Stomach (tissue), 8 donors: ENCODE measurements at regions not wholly inside any gene's neighbourhood (a gene's known extent, or its start where the extent isn't known, plus 50 kb on each side); places are given as distances from the start of the nearest gene placed in this dataset.

Source experiments
- DNase-seq, 2 donors: peaks; one replicate each; pipeline versions ENCODE4 v3.0.0 to v3.0.0-alpha.2; 2013 to 2019
- H3K27ac ChIP-seq, 5 donors: fragments of 200-600 bp in 4 of 5; sonication (generic) in 4 of 5; one replicate each; pipeline ENCODE4 v1.5.1; 2013 to 2019; ENCODE audit warnings: mild to moderate bottlenecking in 1 of 5, moderate library complexity in 1 of 5
- H3K27me3 ChIP-seq, 3 donors: fragments of 200-600 bp; sonication (generic); one replicate each; pipeline ENCODE4 v1.5.1; 2017 to 2019; ENCODE audit warnings: mixed run types in 1 of 3
- H3K36me3 ChIP-seq, 4 donors: fragments of 200-600 bp; sonication (generic); 1 replicate in 3 of 4; 2 replicates in 1 of 4; pipeline ENCODE4 v1.5.1; 2016 to 2019
- H3K4me1 ChIP-seq, 4 donors: fragments of 200-600 bp; sonication (generic); one replicate each; pipeline ENCODE4 v1.5.1; 2016 to 2019
- H3K4me3 ChIP-seq, 4 donors: fragments of 200-600 bp; sonication (generic) in 3 of 4; one replicate each; pipeline ENCODE4 v1.5.1; 2016 to 2019; ENCODE audit warnings: mild to moderate bottlenecking in 1 of 4
- H3K9me3 ChIP-seq, 4 donors: fragments of 200-600 bp; sonication (generic); one replicate each; pipeline ENCODE4 v1.5.1; 2016 to 2019
- CTCF ChIP-seq, 7 experiments: fragments of 450-650 bp in 4 of 7; fragments of 200-600 bp in 3 of 7; sonication (generic) in 3 of 7; IDR thresholded peaks; one replicate each; pipeline ENCODE4 v1.5.1; 2016 to 2019; ENCODE audit warnings: antibody characterized with exemption in 7 of 7, control low read depth in 2 of 7, mild to moderate bottlenecking in 1 of 7
- EP300 ChIP-seq: sonication (generic); formaldehyde crosslinking; IDR thresholded peaks from one replicate; pipeline ENCODE4 v1.6.1; 2017; ENCODE audit warnings: antibody characterized with exemption
- POLR2A ChIP-seq, 4 donors: fragments of 450-650 bp; IDR thresholded peaks; one replicate each; pipeline ENCODE4 v1.6.1; 2016; ENCODE audit warnings: antibody characterized with exemption in 4 of 4, control low read depth in 2 of 4, mild to moderate bottlenecking in 1 of 4, moderate library complexity in 1 of 4
- POLR2AphosphoS5 ChIP-seq, 3 donors: sonication (generic); formaldehyde crosslinking; IDR thresholded peaks; one replicate each; pipeline ENCODE4 v1.6.1; 2016; ENCODE audit warnings: antibody characterized with exemption in 3 of 3
- WGBS, 5 donors: extraction: QIAGEN DNeasy Blood & Tissue Kit in 3 of 5; methylation state at CpG; one replicate each; pipeline versions ENCODE4 v1.1.5 to v1.1.7; 2013 to 2018; 5-methylcytosine and 5-hydroxymethylcytosine counted together
- intact Hi-C: fragments of 100-400 bp; cut with DNase I; formaldehyde crosslinking; loops from one replicate; pipeline ENCODE4 v1.15.1; 2023; ENCODE audit warnings: low total_unique reads
- donor health status: healthy with polysubstance abuse.
- donor health status: Bipolar disorder and iron deficiency.
- donor health status: healthy.

DNA sequence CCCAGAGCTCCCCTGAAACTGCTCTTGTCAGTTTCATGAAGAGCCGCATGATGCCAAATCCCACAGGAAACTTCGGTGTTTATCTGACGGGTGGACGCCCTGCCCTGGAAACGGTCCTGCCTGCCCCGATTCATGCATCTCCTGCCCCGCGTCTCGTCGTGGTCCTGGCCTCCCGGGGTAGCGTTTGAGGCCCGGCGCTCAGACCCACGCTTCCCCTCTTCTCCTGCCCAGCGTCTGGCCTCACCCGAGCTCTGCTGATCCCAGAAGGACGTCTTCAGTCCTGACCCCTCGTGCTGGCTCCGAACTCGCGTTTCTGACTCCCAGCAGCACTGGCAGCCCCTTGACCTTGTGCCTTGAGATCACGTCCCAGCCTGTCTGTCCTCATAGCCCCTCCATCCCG, 180.5 kb downstream of the TMEM18 start:
- H3K4me3 ChIP-seq: no peak overlapping the region
- intact Hi-C loops: no loop called here
- no peaks in the 10 kb centered on the region for H3K4me1 ChIP-seq
- H3K27ac ChIP-seq: no peak overlapping the region
- H3K9me3 ChIP-seq: no peaks in the 10 kb centered on the region
- WGBS, 5 donors: 82 to 89% (median 85%) methylated on average over 23 to 24 of the region's 24 CpGs
- no peak for DNase-seq
- TF ChIP-seq EP300 (no peak), POLR2AphosphoS5 (IDR thresholded peaks at IDR 0.05) (no peak), CTCF (IDR thresholded peaks at IDR 0.05) (no peak), POLR2A (IDR thresholded peaks at IDR 0.05) (no peak)
- no peaks in the 10 kb centered on the region for H3K36me3 ChIP-seq
- H3K27me3 ChIP-seq: peaks cover 0 to 22% (median 0%) of the 10 kb centered on the region in 3 donors

DNA sequence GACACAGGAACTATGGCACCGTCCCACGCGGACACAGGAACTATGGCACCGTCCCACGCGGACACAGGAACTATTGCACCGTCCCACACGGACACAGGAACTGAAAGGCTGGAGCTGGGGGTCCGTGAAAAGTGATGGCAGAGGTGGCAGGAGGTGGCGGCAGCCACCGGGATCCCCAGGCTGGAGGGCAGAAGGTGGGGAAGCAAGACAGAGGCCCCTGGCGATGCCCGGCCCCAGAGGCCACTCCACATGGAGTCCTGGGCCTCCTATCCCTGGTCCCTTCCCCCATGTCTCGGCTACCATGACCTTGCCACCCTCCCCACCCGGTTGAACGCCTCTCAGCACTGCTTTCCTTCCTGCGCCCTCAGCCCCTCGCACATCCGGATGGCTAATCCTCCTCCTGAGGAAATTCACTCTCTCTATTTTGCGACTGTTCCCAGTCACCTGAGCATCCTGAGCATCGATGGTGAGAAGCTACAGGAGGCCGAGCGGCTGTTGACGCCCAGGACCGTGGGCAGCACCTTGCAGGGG, 181.4 kb downstream of the TMEM18 start:
- DNase-seq: no peak
- no peak for TF ChIP-seq POLR2A (IDR thresholded peaks at IDR 0.05)
- TF ChIP-seq CTCF (IDR thresholded peaks at IDR 0.05): no peak
- TF ChIP-seq EP300: no peak
- no peak for TF ChIP-seq POLR2AphosphoS5 (IDR thresholded peaks at IDR 0.05)
- peaks cover 0 to 22% (median 0%) of the 10 kb centered on the region in 3 donors for H3K27me3 ChIP-seq
- WGBS, 5 donors: 84 to 92% (median 90%) methylated on average over 17 to 25 of the region's 25 CpGs
- intact Hi-C loops: no loop called here
- H3K4me3 ChIP-seq: no peak overlapping the region
- no peak overlapping the region for H3K27ac ChIP-seq
- no peaks in the 10 kb centered on the region for H3K36me3 ChIP-seq
- H3K4me1 ChIP-seq: no peaks in the 10 kb centered on the region
- H3K9me3 ChIP-seq: no peaks in the 10 kb centered on the region

DNA sequence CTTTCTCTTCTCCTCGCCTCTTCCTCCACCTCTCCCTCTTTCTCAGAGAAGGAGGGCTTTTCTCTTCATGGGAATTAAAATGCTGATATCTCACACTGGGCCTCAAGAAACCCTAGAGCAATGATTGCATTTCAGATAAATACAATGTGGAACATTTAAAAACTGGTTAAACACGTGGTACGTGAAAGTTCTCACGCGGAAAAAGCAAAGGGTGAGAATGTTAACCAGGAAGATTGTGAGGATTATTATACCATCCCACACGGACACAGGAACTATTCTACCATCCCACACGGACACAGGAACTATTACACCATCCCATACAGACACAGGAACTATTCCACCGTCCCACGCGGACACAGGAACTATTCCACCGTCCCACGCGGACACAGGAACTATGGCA, 182.4 kb downstream of the TMEM18 start:
- no peak overlapping the region for H3K4me3 ChIP-seq
- intact Hi-C loops: no loop called here
- TF ChIP-seq CTCF (IDR thresholded peaks at IDR 0.05) (no peak), EP300 (no peak)
- H3K27me3 ChIP-seq: peaks cover 0 to 15% (median 0%) of the 10 kb centered on the region in 3 donors
- DNase-seq: no peak
- no peaks in the 10 kb centered on the region for H3K4me1 ChIP-seq
- WGBS, 5 donors: 80 to 91% (median 84%) methylated on average over 13 of the region's 13 CpGs
- H3K9me3 ChIP-seq: no peaks in the 10 kb centered on the region
- H3K36me3 ChIP-seq: no peaks in the 10 kb centered on the region
- H3K27ac ChIP-seq: no peak overlapping the region

GRCh38 chr2:493228-493627, 184.0 kb downstream of the TMEM18 start:
- H3K27ac ChIP-seq: no peak overlapping the region
- WGBS, 5 donors: 79 to 91% (median 82%) methylated on average over 4 of the region's 4 CpGs

More at GRCh38 chr2:493228-493627, 184.0 kb downstream of the TMEM18 start:
- no peaks in the 10 kb centered on the region for H3K9me3 ChIP-seq
- TF ChIP-seq CTCF (IDR thresholded peaks at IDR 0.05) (no peak), POLR2AphosphoS5 (IDR thresholded peaks at IDR 0.05) (no peak), POLR2A (IDR thresholded peaks at IDR 0.05) (no peak), EP300 (no peak)
- no peaks in the 10 kb centered on the region for H3K36me3 ChIP-seq
- peaks cover 0 to 12% (median 0%) of the 10 kb centered on the region in 3 donors for H3K27me3 ChIP-seq
- H3K4me1 ChIP-seq: no peaks in the 10 kb centered on the region
- DNase-seq: no peak
- intact Hi-C loops: no loop called here
- H3K4me3 ChIP-seq: no peak overlapping the region
